ENCODE measurements at regions not wholly inside any gene's neighbourhood (a gene's known extent, or its start where the extent isn't known, plus 50 kb on each side); places are given as distances from the start of the nearest gene placed in this dataset.

GRCh38 chr2:14336759-14337382, 295.6 kb upstream of the LRATD1 start:
- TF ChIP-seq CTCF (IDR thresholded peaks at IDR 0.05; ENCODE audit: poor library complexity, severe bottlenecking) = no peak
- Histone ChIP-seq H3K27me3 (ENCODE audit: insufficient read depth, poor library complexity, severe bottlenecking) (no peaks in the 10 kb centered on the region), H3K27ac (ENCODE audit: poor library complexity, severe bottlenecking) (no peak overlapping the region), H3K36me3 (ENCODE audit: low read depth) (no peaks in the 10 kb centered on the region), H3K4me1 (ENCODE audit: insufficient read depth, poor library complexity, severe bottlenecking) (no peaks in the 10 kb centered on the region), H3K4me3 (ENCODE audit: severe bottlenecking) (no peak overlapping the region), H3K9me3 (ENCODE audit: severe bottlenecking) (no peaks in the 10 kb centered on the region)
- DNase-seq (ENCODE audit: low spot score) = no peak
- ATAC-seq (ENCODE audit: low read depth) = no peak

GRCh38 chr2:14340703-14341102, 291.8 kb upstream of the LRATD1 start:
- no peaks in the 10 kb centered on the region for H3K36me3 ChIP-seq (ENCODE audit: low read depth)
- H3K4me3 ChIP-seq (ENCODE audit: severe bottlenecking) = no peak overlapping the region
- no peaks in the 10 kb centered on the region for H3K4me1 ChIP-seq (ENCODE audit: insufficient read depth, poor library complexity, severe bottlenecking)
- no peaks in the 10 kb centered on the region for H3K9me3 ChIP-seq (ENCODE audit: severe bottlenecking)
- H3K27me3 ChIP-seq (ENCODE audit: insufficient read depth, poor library complexity, severe bottlenecking) = no peaks in the 10 kb centered on the region
- H3K27ac ChIP-seq (ENCODE audit: poor library complexity, severe bottlenecking) = no peak overlapping the region
- ATAC-seq (ENCODE audit: low read depth) (peak; percentile 61), DNase-seq (ENCODE audit: low spot score) (no peak)
- no peak for TF ChIP-seq CTCF (IDR thresholded peaks at IDR 0.05; ENCODE audit: poor library complexity, severe bottlenecking)

- no peaks in the 10 kb centered on the region for H3K9me3 ChIP-seq (ENCODE audit: severe bottlenecking)
- no peaks in the 10 kb centered on the region for H3K4me1 ChIP-seq (ENCODE audit: insufficient read depth, poor library complexity, severe bottlenecking)
- H3K27ac ChIP-seq (ENCODE audit: poor library complexity, severe bottlenecking) = no peak overlapping the region
- H3K36me3 ChIP-seq (ENCODE audit: low read depth) = no peaks in the 10 kb centered on the region
- ATAC-seq (ENCODE audit: low read depth) (no peak), DNase-seq (ENCODE audit: low spot score) (no peak)
- TF ChIP-seq CTCF (IDR thresholded peaks at IDR 0.05; ENCODE audit: poor library complexity, severe bottlenecking) = no peak
- H3K27me3 ChIP-seq (ENCODE audit: insufficient read depth, poor library complexity, severe bottlenecking) = no peaks in the 10 kb centered on the region
- no peak overlapping the region for H3K4me3 ChIP-seq (ENCODE audit: severe bottlenecking)
These were observed 290.2 kb upstream of the LRATD1 start for GRCh38 chr2:14342313-14342712.

GRCh38 chr2:14344355-14344754, 288.2 kb upstream of the LRATD1 start:
- Histone ChIP-seq H3K36me3 (ENCODE audit: low read depth) (no peaks in the 10 kb centered on the region), H3K9me3 (ENCODE audit: severe bottlenecking) (no peaks in the 10 kb centered on the region), H3K27ac (ENCODE audit: poor library complexity, severe bottlenecking) (no peak overlapping the region), H3K4me1 (ENCODE audit: insufficient read depth, poor library complexity, severe bottlenecking) (no peaks in the 10 kb centered on the region), H3K4me3 (ENCODE audit: severe bottlenecking) (no peak overlapping the region), H3K27me3 (ENCODE audit: insufficient read depth, poor library complexity, severe bottlenecking) (no peaks in the 10 kb centered on the region)
- DNase-seq (ENCODE audit: low spot score) (no peak), ATAC-seq (ENCODE audit: low read depth) (no peak)
- no peak for TF ChIP-seq CTCF (IDR thresholded peaks at IDR 0.05; ENCODE audit: poor library complexity, severe bottlenecking)

GRCh38 chr2:14348247-14348646, 284.3 kb upstream of the LRATD1 start:
- DNase-seq (ENCODE audit: low spot score) = no peak
- ATAC-seq (ENCODE audit: low read depth) = no peak
- TF ChIP-seq CTCF (IDR thresholded peaks at IDR 0.05; ENCODE audit: poor library complexity, severe bottlenecking) = no peak
- Histone ChIP-seq H3K27me3 (ENCODE audit: insufficient read depth, poor library complexity, severe bottlenecking) (no peaks in the 10 kb centered on the region), H3K27ac (ENCODE audit: poor library complexity, severe bottlenecking) (no peak overlapping the region), H3K4me3 (ENCODE audit: severe bottlenecking) (no peak overlapping the region), H3K4me1 (ENCODE audit: insufficient read depth, poor library complexity, severe bottlenecking) (no peaks in the 10 kb centered on the region), H3K9me3 (ENCODE audit: severe bottlenecking) (no peaks in the 10 kb centered on the region), H3K36me3 (ENCODE audit: low read depth) (no peaks in the 10 kb centered on the region)

Data from RWPE2 (cell line).